Neural crest cell (in vitro differentiated cells): ENCODE measurements at regions not wholly inside any gene's neighbourhood (a gene's known extent, or its start where the extent isn't known, plus 50 kb on each side); places are given as distances from the start of the nearest gene placed in this dataset.
"Not testable (repeated sequence)": the region's sequence is repeated elsewhere in the genome, so short reads cannot be mapped to it uniquely, and the experiment has no call there.

Source experiments
- DNase-seq: peaks from one replicate; pipeline ENCODE4 v3.0.0; 2021; ENCODE audit warnings: low read depth, mixed read lengths, low spot score
- H3K27ac Mint-ChIP-seq: one replicate; pipeline ENCODE4 v1.8.0; 2021; ENCODE audit warnings: mild to moderate bottlenecking, mixed read lengths; ENCODE audit not compliant: unreplicated experiment
- H3K27me3 Mint-ChIP-seq: 2 replicates; pipeline ENCODE4 v1.8.0; 2021; ENCODE audit warnings: low read depth, mild to moderate bottlenecking, mixed read lengths
- H3K36me3 Mint-ChIP-seq: 2 replicates; pipeline ENCODE4 v1.8.0; 2021; ENCODE audit warnings: low read depth, mild to moderate bottlenecking, mixed read lengths
- H3K4me1 Mint-ChIP-seq: 2 replicates; pipeline ENCODE4 v1.8.0; 2021; ENCODE audit warnings: mixed read lengths
- H3K4me3 Mint-ChIP-seq: one replicate; pipeline ENCODE4 v1.8.0; 2021; ENCODE audit warnings: mild to moderate bottlenecking, mixed read lengths
- H3K9me3 Mint-ChIP-seq: 2 replicates; pipeline ENCODE4 v1.8.0; 2021; ENCODE audit warnings: mixed read lengths
- CTCF ChIP-seq: fragments of 200-600 bp; sonication (generic); conservative IDR thresholded peaks from 2 replicates; pipeline ENCODE4 v1.5.0; 2021; ENCODE audit warnings: antibody characterized with exemption, mild to moderate bottlenecking

GRCh38 chr14:38559711-38560110 is 303.8 kb upstream of the CLEC14A start:
- peaks cover 4% of the 10 kb centered on the region for H3K36me3 Mint-ChIP-seq
- H3K4me1 Mint-ChIP-seq: no peaks in the 10 kb centered on the region
- H3K27ac Mint-ChIP-seq: no peak overlapping the region
- TF ChIP-seq CTCF: no peak
- peaks cover 3% of the 10 kb centered on the region for H3K27me3 Mint-ChIP-seq
- peaks cover 11% of the 10 kb centered on the region for H3K9me3 Mint-ChIP-seq
- no peak overlapping the region for H3K4me3 Mint-ChIP-seq
- DNase-seq: no peak

- not testable (repeated sequence) for H3K36me3 Mint-ChIP-seq, H3K9me3 Mint-ChIP-seq, H3K4me1 Mint-ChIP-seq, H3K27ac Mint-ChIP-seq, H3K4me3 Mint-ChIP-seq, DNase-seq, H3K27me3 Mint-ChIP-seq
Measured at GRCh38 chr14:38557391-38557790, 301.5 kb upstream of the CLEC14A start.

GRCh38 chr14:38556252-38556651 is 300.4 kb upstream of the CLEC14A start:
- Mint-ChIP-seq H3K4me3 (no peak overlapping the region), H3K36me3 (peaks cover 4% of the 10 kb centered on the region), H3K27ac (no peak overlapping the region), H3K4me1 (no peaks in the 10 kb centered on the region), H3K27me3 (peaks cover 5% of the 10 kb centered on the region), H3K9me3 (peaks cover 9% of the 10 kb centered on the region)
- TF ChIP-seq CTCF: no peak
- no peak for DNase-seq

- TF ChIP-seq CTCF: no peak
- H3K4me3 Mint-ChIP-seq: no peak overlapping the region
- peaks cover 3% of the 10 kb centered on the region for H3K27me3 Mint-ChIP-seq
- peaks cover 4% of the 10 kb centered on the region for H3K36me3 Mint-ChIP-seq
- H3K4me1 Mint-ChIP-seq: no peaks in the 10 kb centered on the region
- H3K27ac Mint-ChIP-seq: no peak overlapping the region
- peaks cover 4% of the 10 kb centered on the region for H3K9me3 Mint-ChIP-seq
- DNase-seq: no peak
Measured at GRCh38 chr14:38554026-38554425, 298.1 kb upstream of the CLEC14A start.

GRCh38 chr14:38553586-38553985 is 297.7 kb upstream of the CLEC14A start:
- Mint-ChIP-seq H3K9me3 (no peaks in the 10 kb centered on the region), H3K27ac (no peak overlapping the region), H3K36me3 (no peaks in the 10 kb centered on the region), H3K4me1 (no peaks in the 10 kb centered on the region), H3K4me3 (no peak overlapping the region), H3K27me3 (peaks cover 3% of the 10 kb centered on the region)
- no peak for DNase-seq
- TF ChIP-seq CTCF: no peak

GRCh38 chr14:38549564-38549963 is 293.7 kb upstream of the CLEC14A start:
- Mint-ChIP-seq H3K4me3 (no peak overlapping the region), H3K36me3 (no peaks in the 10 kb centered on the region), H3K27ac (no peak overlapping the region), H3K4me1 (peaks cover 12% of the 10 kb centered on the region), H3K27me3 (peaks cover 3% of the 10 kb centered on the region), H3K9me3 (no peaks in the 10 kb centered on the region)
- no peak for TF ChIP-seq CTCF
- DNase-seq: no peak
